ENCODE measurements at regions not wholly inside any gene's neighbourhood (a gene's known extent, or its start where the extent isn't known, plus 50 kb on each side); places are given as distances from the start of the nearest gene placed in this dataset.

GRCh38 chr1:165056914-165057313 lies 299.6 kb downstream of the LMX1A start:
- Histone ChIP-seq H3K4me2 (ENCODE audit: low read depth, low read length) (no peak overlapping the region), H3K27me3 (ENCODE audit: control insufficient read depth in 1 of 2, insufficient read depth in 2 of 2, low read length in 2 of 2) (no peaks in the 10 kb centered on the region), H3K79me2 (ENCODE audit: insufficient read depth, low read length) (no peaks in the 10 kb centered on the region), H3K9me3 (ENCODE audit: low read length) (no peaks in the 10 kb centered on the region), H3K27ac (ENCODE audit: extremely low read length, insufficient read depth, low read length) (no peak overlapping the region), H3K4me3 (replicated peaks in 1 of 3; ENCODE audit: insufficient read depth in 1 of 3, low read depth in 2 of 3, low read length in 3 of 3) (no peak overlapping the region), H3K36me3 (replicated peaks in 1 of 2; ENCODE audit: control insufficient read depth in 1 of 2, insufficient read depth in 2 of 2, low read length in 2 of 2) (no peaks in the 10 kb centered on the region), H4K20me1 (ENCODE audit: insufficient read depth, low read length) (no peaks in the 10 kb centered on the region), H3K4me1 (ENCODE audit: insufficient read depth, low read length) (no peaks in the 10 kb centered on the region), H2AFZ (ENCODE audit: low read length) (no peak overlapping the region), H3K9ac (ENCODE audit: insufficient read depth, low read depth, low read length) (no peak overlapping the region)
- ATAC-seq: no peak
- intact Hi-C loops (cut with micrococcal nuclease; ENCODE audit: unreplicated experiment) (no loop called here), in situ Hi-C loops (cut with HindIII; ENCODE audit: extremely low pct_ligation_motif_present, low pct_unique_long_range_greater_than_20kb) (loop anchor here (25.0 kb wide), 1 partner anchor 1670 kb away; no protein-coding TSS in a partner anchor)
- ChIA-PET CTCF (ENCODE audit: low intra/inter-chr PET ratio, low total read pairs) (no interaction called here), POLR2A (no interaction called here)
- no peak for FAIRE-seq
- BruUV-seq (replicated peaks): no TSS peak
- WGBS (ENCODE audit: low lambda C conversion rate): 0% methylated on average over 2 of the region's 2 CpGs
- DNase-seq (ENCODE audit: low spot score): no peak
- TF ChIP-seq ZNF687 (CRISPR knock-in tag; IDR thresholded peaks at IDR 0.05) (no peak), SAFB2 (CRISPR knock-in tag; IDR thresholded peaks at IDR 0.05; ENCODE audit: borderline replicate concordance, low read depth) (no peak), ZNF264 (CRISPR knock-in tag; IDR thresholded peaks at IDR 0.05) (no peak), ARID5B (CRISPR knock-in tag; IDR thresholded peaks at IDR 0.05) (no peak), ZNF501 (CRISPR knock-in tag; IDR thresholded peaks at IDR 0.05) (no peak), ZNF503 (CRISPR knock-in tag; IDR thresholded peaks at IDR 0.05) (no peak), ZNF230 (CRISPR knock-in tag; IDR thresholded peaks at IDR 0.05) (no peak), NFYB (CRISPR knock-in tag; IDR thresholded peaks at IDR 0.05) (no peak), MEF2D (CRISPR knock-in tag; IDR thresholded peaks at IDR 0.05) (no peak), CBX5 (CRISPR knock-in tag; IDR thresholded peaks at IDR 0.05; ENCODE audit: borderline replicate concordance) (no peak), ZNF773 (CRISPR knock-in tag; IDR thresholded peaks at IDR 0.05; ENCODE audit: borderline replicate concordance) (no peak), ZNF143 (CRISPR knock-in tag; IDR thresholded peaks at IDR 0.05) (no peak), STAT6 (CRISPR knock-in tag; IDR thresholded peaks at IDR 0.05; ENCODE audit: borderline replicate concordance) (no peak)
